C4-2B (cell line): ENCODE measurements at regions not wholly inside any gene's neighbourhood (a gene's known extent, or its start where the extent isn't known, plus 50 kb on each side); places are given as distances from the start of the nearest gene placed in this dataset.

ENCODE experiments used
- H3K27ac ChIP-seq: fragments of 450-650 bp; 2 replicates; pipeline ENCODE4 v1.5.1; 2017
- ZFX ChIP-seq: fragments of 450-650 bp; IDR thresholded peaks from 2 replicates; pipeline ENCODE4 v1.6.1; 2017
- TF ChIP-seq, protein P1 (sequence below): fragments of 450-650 bp; conservative IDR thresholded peaks from 2 replicates; pipeline ENCODE4 v1.5.1; 2017; ENCODE audit warnings: mild to moderate bottlenecking

- TF ChIP-seq, protein P1, sequence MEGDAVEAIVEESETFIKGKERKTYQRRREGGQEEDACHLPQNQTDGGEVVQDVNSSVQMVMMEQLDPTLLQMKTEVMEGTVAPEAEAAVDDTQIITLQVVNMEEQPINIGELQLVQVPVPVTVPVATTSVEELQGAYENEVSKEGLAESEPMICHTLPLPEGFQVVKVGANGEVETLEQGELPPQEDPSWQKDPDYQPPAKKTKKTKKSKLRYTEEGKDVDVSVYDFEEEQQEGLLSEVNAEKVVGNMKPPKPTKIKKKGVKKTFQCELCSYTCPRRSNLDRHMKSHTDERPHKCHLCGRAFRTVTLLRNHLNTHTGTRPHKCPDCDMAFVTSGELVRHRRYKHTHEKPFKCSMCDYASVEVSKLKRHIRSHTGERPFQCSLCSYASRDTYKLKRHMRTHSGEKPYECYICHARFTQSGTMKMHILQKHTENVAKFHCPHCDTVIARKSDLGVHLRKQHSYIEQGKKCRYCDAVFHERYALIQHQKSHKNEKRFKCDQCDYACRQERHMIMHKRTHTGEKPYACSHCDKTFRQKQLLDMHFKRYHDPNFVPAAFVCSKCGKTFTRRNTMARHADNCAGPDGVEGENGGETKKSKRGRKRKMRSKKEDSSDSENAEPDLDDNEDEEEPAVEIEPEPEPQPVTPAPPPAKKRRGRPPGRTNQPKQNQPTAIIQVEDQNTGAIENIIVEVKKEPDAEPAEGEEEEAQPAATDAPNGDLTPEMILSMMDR = no peak
- TF ChIP-seq ZFX = no peak
- no peak overlapping the region for H3K27ac ChIP-seq
Observed at GRCh38 chr7:130880668-130881067, 146.7 kb upstream of the KLF14 start.

DNA sequence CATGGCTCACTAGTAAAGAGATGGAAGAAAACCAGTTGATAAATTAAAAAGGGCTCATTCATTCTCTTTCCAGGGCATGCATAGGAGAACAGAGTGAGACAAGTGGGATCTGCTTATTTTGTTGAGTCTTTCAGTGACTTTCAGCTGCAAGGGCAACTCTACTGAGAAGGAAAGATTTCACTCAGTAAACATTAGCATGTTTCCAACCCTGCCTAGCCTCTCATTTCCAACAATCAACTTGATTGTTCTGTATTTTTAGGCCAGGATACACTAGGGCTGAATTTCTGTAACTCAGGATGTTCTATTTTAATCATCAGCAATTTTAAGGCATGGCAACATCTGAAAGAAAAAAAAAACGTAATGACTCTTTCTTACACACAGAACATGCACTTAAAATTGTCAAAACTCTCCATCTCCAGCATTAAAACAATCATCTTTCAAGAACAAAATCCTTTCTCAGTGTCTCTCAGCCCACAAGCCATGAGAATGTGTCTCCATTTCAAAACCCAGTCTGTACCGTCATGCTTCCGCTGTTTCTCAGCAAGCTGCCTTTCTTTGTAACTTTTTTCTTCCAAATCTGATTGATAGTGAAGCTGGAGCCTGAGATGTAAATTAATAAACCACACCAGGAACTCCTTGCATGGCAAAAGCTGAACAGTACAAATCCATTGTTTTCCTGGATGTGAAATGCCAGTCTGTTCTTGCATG, 147.2 kb upstream of the KLF14 start:
- H3K27ac ChIP-seq = no peak overlapping the region
- TF ChIP-seq, protein P1 = no peak
- no peak for TF ChIP-seq ZFX

- H3K27ac ChIP-seq = no peak overlapping the region
- TF ChIP-seq, protein P1 = no peak
- no peak for TF ChIP-seq ZFX
Observed at GRCh38 chr7:130881799-130882141, 147.8 kb upstream of the KLF14 start.

DNA sequence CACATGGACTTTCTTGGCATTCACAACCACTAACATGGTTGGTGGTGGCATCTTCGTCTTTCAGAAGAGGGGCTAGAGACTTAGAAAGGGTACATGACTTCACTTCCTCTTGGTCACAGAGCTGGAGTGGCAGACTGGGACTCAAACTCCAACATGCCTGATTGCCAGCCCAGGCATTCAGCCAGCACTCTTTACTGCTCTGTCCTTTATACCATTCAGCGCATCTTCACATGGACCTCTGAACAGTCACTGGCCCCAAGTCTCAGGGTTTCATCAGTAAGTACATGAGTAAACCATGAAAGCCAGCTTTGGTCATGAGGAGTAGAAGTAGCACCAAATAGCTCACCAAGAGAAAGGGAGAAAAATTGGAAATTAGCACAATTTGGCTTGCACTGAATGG, 148.4 kb upstream of the KLF14 start:
- no peak overlapping the region for H3K27ac ChIP-seq
- TF ChIP-seq, protein P1 = no peak
- TF ChIP-seq ZFX = no peak

DNA sequence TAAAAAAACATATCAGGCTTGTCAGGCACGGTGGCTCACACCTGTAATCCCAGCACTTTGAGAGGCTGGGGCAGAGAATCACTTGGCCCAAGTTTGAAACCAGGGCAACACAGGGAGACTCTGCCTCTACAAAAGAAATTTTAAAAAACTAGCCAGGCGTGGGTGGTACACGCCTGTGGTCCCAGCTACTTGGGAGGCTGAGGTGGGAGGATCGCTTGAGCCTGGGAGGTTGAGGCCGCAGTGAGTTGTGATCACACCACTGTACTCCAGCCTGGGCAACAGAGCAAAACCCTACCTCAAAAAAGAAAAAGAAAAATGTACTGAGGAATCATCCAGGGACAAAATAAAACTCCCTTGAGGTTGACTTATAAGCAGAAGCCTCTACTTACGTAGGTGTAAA, 149.9 kb upstream of the KLF14 start:
- TF ChIP-seq, protein P1 = no peak
- TF ChIP-seq ZFX = no peak
- no peak overlapping the region for H3K27ac ChIP-seq

DNA sequence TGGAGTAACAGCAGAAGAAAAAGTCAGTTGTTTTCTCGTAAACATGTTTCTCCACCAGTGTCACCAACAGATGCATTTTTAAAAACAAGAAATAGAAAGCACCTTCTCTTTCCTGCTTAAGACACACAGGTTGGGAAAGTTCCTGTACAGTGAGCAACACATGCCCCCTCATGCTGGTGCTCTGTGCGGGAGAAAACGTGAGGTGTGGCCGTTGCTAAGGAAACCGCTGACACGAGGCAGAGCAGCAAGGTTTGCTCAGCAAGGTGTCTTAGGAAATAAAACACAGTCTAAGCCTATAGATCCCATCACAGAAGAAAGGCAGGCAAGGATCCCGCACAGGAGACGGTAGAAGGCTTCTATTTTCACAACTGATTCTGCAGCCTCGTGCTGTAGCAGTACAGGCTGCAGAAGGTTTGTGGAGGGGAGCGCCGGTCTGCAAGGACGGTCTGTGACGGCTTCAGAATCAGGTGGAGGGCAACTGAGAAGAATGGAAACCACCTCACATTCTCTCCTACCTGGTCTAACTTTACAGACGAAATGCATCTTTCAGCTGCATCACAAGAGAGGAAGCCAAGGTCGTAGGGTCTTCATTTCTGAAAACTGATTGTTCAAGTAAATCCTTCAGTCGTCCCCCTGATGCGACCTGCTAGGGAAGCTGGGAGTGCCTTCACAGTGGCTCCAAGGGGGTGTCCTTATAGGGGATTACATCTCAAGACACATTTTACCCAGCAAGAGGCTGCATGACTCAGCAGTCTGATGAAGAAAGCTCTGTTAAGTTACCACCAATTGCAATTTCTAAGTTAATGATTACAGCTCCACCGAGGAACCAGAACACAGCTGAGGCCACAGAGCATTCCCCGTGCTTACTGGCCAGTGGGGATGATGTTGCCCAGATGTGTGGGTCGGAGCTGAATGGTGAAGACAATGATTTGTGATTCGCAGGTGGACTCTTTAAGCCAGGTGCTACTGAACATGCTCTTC, 150.7 kb upstream of the KLF14 start:
- no peak for TF ChIP-seq ZFX
- TF ChIP-seq, protein P1 = no peak
- no peak overlapping the region for H3K27ac ChIP-seq

GRCh38 chr7:130886438-130887135, 152.6 kb upstream of the KLF14 start:
- no peak overlapping the region for H3K27ac ChIP-seq
- TF ChIP-seq, protein P1 = no peak
- no peak for TF ChIP-seq ZFX
